ENCODE measurements at regions not wholly inside any gene's neighbourhood (a gene's known extent, or its start where the extent isn't known, plus 50 kb on each side); places are given as distances from the start of the nearest gene placed in this dataset.
A peak's percentile ranks its signal among the peaks of the same experiment; 100 is the strongest.
"Not testable (repeated sequence)": the region's sequence is repeated elsewhere in the genome, so short reads cannot be mapped to it uniquely, and the experiment has no call there.

DNA sequence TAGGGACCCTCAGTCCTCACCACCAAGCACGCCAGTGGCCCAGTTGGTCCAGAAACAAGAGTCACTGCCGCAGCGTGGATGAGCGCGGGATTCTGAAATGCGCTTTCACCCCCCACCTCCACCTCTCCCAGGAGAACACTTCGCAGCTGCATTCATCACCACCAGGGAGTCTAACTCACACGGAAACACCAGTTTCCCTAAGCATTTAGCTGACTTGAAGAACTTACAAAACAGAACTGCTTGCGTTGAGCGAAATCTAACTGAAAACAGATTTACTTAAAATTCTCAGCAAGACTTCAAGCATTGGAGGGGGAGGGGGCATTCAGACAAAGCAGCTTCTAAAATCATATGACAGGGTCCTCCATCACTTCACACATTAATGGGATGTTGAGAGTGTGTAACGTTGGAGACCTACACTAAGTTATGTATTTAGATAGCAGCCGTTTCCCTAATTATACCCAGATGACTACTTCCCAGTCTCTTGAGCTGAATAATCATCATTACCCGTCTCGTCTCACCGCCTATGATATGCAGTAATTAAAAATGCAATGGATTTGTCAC is 258.2 kb upstream of the IRS2 start:
- peak; percentile 73 for DNase-seq

DNA sequence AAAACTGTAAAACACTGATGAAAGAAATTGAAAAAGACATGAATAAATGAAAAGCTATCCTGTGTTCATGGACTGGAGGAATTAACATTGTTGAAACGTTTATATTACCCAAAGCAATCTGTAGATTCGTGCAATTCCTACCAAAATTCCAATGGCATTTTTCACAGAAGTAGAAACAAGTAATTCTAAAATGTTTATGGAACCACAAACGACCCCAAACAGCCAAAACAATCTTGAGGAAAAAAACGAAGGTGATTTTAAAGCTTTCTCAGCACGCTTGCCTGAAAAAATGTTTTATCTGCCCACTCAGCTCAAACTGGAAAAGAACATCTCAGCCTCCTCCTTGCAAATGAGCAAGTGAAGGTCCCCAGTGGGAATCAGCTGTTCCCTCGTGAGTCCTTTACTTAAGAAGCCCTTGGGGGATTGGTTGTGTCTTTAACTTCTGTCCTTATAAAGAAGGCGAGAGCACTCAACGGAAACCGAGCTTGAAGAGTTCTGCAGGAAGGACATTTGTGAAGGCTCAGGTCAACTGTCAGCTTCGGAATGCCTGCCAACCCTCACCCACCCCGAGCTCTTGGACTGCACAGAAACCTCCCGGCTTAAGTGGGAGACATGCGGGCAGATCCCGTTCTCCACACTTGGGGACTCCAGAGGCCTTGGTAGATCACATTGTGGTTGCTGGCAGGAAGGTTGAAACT is 256.0 kb upstream of the IRS2 start:
- DNase-seq, result peak; percentile 54

DNA sequence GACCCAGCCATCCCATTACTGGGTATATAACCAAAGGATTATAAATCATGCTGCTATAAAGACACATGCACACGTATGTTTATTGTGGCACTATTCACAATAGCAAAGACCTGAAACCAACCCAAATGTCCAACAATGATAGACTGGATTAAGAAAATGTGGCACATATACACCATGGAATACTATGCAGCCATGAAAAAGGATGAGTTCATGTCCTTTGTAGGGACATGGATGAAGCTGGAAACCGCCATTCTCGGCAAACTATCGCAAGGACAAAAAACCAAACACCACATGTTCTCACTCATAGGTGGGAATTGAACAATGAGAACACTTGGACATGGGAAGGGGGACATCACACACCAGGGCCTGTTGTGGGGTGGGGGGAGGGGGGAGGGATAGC is 255.3 kb upstream of the IRS2 start:
- not testable (repeated sequence) for DNase-seq

DNA sequence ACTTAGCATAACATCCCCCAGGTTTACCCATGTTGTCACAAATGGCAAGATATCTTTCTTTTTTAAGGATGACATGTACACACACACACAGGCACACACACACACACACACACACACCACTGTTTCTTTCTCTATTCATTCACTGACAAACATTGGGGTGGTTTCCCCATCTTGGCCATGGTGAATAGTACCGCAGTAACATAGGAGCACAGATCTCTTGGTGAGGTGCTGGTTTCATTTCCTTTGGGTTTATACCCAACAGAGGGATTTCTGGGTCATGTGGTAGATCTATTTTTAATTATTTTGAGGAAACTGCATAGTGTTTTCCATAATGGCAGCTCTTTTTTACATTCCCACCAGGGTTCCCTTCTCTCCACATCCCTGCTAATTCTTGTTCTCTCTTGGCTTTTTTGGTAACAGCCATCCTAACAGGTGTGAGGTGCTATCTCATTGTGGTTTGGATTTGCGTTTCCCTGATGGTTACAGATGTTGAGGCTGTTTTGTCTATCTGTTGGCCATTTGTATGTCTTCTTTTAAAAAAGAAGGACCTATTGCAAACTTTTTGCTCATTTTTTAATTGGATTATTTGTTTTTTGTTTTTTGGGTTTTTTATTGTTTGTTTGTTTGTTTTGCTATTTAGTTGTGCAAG is 251.7 kb upstream of the IRS2 start:
- DNase-seq, result no peak

DNA sequence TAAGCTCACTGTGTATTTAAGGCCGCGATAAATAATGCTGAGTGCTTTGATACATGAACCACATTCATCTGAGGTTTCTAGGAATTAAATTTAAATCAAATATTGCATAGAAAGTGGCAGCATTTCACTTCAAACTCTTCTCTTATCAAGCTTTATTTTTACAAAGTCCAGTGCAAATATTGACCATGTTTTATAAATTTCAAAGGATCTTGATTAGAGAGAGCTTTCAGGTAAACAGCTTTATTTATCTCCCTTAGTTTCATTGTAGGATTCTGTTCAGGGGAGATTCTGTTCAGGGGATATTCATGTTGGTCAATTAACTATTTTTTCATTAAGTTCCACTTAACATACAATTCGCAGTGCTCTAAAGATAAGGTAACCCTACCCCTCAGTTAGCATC is 249.7 kb upstream of the IRS2 start:
- no peak for DNase-seq

DNA sequence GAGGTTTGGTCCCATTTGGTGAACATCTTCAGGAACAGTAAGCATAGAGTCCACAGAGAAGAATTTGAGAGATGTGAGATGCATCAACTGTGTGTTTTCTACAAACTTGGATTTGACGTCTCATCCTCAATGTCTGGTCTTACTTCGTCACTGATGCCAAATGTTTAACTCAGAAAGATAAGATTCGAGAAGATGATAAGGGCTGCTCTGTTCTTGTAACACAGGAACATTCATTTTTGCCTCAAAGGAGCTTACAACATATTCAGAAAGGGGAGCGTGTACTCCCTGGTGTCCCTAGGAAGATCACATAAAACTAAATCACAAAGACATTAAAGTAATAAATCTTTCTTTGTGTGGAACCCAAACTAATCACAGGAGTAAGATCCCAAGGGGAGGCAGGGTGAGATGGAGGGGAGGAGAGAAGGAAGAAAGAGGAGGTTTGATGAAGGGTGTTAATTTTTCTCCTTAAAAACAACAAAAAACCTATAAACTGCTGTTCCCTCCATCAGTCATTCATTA is 247.7 kb upstream of the IRS2 start:
- DNase-seq, result no peak

DNA sequence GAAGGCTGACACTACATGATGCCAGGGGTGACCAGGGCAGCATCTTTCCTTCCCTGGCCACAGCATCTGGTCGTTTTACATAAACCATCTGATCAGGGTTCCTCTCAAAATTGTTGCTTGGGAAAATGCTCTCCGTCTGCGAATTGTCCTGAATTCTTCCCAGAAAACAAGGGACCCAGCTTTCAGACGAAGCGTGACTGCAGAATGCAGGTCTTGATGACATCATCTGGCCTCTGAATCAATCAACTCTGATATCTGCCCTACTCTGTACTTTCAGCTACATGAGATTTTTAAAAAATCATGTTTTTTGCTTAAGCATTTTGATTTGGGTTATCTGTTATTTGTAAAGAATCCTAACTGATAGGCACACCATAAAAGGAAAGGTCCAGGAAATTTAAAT is 246.6 kb upstream of the IRS2 start:
- no peak for DNase-seq

DNA sequence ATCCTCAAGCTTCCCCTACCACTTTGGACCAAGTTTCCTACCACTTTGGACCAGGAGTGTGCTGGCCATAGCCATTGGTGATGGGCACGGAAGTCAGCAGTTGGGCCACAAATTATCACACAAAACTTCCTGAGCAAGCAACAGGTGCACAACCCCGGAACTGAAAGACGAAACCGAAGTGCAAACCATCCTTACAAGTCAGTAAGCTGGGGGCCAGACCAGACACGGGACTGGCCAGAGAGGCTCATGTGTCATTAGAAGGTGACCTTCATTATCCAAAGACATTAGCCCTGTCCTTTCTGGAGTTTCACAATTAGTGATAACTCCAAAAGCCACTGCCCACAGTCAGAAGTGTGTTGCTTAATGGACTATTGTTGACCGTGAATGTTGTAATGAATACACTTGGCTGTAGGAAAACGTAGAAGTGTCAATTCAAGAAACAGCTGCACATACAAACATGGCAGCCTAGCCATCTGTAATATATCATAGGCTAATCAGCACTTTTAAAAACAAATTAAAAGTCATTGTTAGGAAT is 244.1 kb upstream of the IRS2 start:
- DNase-seq, result no peak

DNA sequence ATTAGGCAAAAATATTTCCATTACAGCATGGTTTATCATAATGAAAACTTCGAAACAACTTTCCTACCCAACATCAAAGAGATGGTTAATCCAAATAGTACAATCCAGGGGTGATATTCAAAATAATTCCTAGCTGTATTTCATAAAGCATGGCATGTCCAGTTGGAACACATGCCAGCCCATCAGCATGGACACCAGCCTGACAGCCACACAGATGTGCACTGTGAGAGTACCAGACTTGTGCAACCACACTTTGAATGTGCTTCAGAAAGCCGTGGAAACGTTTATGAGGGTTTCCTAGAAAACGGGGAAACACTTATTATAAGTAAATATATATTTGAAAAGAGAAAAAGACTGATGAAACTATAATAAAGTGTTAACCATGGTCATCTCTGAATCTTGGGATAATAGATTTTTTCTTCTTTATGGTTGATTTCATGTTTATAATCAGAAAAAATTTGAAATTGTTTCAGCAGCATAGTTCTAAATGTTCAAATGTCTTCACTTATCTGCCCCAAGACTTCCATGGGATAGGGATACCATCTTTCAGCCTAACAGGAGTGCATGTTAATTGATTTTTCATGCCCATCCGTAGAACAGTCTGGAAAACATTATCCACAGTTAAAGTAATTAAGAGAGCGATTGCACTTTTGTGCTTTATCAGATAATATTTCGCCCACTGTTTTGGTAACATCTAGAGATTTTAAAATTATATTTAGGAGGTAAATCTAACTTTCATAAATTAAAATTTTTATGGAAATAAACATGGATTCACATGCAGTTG is 242.6 kb upstream of the IRS2 start:
- DNase-seq, result no peak

DNA sequence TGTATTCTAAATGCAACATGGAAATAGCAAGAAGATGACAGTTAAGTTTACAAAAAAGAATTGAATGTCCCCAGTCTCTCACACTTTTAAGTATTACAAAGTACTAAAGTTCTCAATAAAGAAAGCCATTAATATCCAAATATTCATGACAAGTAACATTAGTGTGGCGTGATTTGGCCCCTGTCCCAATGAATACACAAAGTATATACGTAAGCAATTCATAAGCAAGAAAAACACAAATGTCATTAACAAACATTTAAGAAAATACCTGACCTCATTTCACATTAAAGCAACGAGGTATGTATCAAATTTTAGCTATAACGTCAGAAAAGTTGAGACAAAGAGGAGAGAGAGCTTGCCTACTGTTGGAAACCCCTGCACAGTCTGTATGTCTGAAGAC is 241.9 kb upstream of the IRS2 start:
- no peak for DNase-seq

DNA sequence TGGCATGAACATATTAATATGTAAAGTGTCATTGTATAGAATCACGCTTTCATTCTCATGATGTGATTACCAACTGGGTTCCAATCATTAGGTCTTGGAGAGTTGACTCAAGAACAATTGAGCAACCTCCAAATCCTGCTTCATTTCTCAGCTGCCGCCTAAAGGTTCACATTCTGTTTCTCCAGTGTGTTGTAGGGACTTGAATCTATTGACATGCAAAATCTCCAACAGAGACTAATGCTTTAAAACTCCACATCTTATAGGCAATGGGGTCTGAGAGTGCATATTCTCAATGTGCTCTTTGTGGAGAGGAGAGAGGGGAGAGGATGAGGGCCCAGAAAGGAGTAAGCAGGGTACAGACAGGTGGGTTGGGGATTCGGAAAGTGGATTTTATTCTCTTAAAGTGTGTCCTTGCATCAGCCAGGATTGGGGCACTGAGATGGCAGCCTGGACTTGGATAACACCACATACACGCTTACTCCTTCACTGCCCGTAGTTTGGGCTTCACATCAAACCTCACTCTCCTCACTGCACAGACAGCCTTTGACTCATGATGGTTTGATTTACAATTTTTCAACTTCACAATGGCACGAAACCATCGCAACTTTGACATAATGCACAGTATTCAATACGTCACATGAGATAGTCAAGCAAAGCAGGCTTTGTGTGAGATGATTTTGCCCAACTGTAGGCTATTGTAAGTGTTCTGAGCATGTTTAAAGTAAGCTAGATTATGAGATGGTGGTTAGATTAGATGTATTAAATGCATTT is 241.3 kb upstream of the IRS2 start:
- no peak for DNase-seq

DNA sequence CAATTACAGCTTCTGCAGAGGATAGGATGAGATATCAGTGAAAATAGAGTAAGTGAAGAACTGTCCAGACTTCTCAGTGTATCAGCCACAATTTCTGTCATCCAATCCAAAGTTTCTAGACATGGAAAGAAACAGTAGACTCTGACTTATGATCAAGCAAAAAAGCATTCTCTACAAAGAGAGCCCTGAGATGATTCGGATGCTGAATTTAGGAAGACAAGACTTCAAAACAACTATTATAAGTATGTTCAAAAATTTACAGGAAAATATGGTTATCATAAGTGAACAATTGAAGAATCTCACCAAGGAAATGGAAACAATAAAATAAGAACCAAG is 238.2 kb upstream of the IRS2 start:
- no peak for DNase-seq

DNA sequence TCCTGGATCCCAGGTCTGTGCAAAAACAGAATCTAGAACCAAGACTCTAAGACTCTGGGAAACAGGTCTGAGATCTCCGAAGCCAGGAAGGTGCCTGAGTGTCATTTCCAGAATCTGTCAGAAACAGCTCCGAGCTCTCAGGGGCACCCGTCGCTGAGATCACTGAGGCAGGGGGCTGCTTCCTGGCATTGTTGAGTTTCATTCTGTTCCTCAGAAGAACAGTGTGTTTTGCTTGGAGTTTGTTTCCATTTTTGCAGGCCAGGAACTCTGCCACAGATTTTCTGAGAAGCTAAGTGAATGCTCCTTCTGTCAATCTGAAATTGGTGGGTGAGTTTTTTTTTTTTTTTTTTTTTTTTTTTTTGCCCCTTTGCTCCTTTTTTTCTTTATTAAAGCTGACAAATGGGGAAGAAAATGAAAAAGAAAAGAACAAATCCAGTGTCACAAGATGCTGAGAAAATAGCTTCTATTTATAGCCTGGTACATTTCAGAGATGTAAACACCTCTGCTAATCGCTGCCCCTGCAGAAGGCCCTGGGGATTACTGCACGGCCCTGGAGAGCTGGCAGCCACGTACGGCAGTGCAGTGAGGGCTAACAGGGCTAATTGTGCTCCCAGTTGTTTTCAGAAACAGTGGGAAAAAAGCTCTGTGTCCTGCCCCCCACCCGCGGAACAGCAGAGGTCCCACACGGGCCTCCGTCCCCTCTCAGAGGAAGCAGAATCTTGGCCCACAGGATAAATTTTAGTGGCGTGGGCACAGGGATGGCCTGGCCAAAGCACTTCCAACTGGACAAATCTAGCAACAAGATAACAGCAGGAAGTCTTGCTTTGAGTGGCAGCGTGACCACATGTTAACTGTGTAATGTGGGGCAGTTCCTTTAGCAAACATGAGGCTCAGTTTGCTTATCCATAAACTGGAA is 237.6 kb upstream of the IRS2 start:
- no peak for DNase-seq

DNA sequence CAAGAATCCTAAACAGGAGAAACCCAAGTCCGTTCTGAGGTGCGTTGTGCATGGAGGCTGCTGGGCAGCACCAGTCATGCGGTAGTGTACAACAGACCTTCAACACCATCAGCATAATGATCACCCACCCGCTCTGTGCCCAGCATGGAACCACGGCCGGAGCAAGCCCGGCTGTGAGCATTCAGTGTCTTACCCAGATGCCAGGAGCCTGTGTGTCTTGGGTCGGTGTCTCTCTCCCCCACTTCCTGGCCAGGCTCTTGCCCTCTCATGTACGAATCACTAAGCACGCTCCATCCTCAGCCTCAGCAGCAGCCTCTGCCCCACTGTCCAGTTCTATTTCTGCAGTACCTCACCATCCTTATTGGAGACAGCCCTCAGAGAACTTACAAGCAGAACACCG is 231.6 kb upstream of the IRS2 start:
- no peak for DNase-seq

DNA sequence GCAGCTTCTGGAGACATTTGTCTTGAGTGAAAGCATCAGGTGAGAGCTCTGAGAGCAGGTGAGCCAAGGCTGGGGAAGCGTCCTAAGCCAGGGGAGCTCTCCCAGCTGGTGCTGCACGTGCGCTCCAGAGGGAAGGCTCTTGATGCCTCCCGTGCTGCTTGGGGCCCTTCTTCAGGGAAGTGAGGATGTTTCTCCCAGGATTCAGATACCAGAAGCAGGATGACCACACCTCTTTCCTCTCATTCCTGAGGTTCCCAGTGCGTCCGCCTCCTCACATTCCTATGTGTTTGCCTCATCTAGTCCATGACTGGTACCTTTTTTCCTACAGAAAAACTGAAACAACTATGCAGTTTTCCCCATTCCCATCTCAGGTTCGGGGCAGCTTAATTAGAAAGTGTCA is 231.0 kb upstream of the IRS2 start:
- no peak for DNase-seq

DNA sequence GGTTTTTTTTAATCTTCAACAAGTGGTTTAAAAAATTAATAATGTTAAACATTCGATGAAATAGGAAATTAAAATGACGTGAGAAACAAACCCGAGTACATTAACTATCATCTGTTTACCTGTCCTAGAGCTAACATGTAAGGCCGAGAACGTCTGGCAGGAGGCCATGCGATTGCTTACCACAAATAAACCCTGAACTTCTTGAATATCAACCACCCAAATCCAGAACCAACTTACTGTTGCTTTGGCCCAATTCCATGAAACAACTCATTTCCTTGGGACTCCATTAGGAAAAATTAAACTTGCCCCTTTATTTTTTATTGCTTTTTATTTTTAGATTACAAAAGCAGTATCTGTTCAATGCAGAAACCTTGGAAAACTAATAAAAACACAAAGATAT is 228.9 kb upstream of the IRS2 start:
- DNase-seq, result peak; percentile 100

DNA sequence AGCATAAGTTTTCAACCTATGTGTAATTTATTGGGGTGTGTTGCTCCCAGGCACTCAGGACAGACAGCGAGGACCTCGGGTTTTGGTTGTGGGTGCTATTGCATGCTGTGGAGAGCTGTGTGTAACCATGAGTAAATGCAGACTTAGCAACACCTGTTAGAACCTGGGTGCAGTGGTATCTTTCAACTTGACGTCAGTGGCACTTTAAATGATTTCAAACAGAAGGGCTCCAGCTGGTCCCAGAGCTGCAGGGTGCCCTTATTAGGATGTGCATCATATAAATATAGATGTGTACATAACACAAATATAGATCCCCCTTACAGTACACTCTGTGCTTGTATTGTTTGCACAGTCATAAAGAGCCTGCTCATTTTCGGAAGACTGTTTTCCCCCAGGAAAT is 228.3 kb upstream of the IRS2 start:
- DNase-seq, result peak; percentile 95

DNA sequence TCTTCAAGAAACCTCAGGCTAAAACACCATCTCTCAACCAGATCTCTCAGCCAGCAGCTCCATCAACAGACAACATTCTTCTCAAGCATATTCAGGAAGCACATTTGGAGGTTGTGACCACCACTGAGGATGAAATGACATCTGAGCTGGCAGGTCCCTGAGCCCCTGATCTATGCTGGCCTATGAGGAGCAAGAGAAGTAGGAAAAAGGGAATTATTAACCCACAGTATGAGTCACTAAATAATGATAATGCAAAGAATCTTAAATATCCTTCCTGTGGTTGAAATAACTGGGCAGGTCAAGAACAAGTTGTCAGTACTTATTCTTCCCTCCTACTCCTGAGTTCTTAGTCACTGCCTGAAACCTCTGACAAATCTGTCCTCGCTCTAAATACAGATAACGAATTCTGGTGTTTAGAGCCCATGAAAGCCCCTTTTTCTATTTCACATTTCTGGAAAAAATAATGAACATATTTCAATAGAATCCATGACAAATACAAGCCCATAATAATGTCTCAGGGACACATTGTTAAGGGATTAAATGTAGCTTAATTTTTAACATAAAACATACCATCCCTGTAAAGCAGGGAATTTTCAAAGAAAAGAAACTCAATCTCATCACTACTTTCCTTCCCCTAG is 225.8 kb upstream of the IRS2 start:
- DNase-seq, result no peak

DNA sequence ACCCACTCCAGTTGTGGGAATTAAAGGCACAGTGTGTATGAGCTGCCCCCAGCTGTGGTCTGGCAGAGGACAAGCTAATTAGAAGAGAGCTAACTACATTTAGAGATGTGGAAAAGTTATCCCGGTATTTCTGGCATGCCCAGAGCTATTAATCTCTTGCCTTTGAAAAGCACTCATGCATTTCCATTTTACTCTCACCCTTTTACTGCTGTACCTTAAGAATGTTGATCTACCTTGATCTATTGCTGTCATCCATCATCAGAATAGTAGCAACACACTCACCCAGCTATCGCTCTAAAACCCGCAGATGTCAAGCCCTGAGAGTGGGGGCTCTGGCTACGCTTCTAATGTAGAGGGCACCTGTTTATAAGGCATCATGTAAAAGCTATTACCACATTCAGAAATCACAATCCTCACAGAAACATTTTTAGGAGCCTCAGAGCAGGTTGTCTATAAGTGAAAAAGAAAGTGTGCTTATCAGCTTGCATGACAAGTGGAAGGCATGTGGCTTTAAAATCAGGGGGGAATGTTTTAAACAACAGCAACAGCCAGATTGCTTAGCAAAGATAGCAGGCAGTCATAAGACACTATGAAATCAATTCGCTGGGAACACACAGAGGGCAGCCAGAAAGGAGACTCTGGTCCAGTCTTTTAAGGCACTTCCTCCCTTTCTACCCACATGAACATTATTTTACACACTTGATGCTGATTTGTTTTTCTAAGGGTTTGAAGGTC is 224.2 kb upstream of the IRS2 start:
- peak; percentile 74 for DNase-seq

DNA sequence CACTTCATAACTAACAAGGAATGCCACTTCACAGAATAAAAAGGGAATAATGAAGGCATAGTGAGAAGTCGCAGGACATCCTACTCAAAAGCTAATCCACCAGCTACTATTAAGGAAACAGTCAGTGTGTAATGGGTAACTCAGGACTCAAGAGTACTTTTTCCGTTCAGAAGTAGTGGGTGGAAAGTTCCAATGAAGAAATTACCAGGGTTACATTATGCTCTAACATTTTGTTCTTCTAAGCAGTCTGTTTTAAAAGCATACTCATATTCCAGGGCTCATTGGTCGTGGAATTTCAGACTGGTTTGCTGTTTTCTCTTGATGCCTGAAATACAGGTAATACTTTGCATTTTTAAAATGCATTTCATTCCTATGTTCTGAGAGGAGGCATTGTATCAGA is 222.4 kb upstream of the IRS2 start:
- DNase-seq, result peak; percentile 16

Measured in DMS79 (cell line).